ENCODE measurements at regions not wholly inside any gene's neighbourhood (a gene's known extent, or its start where the extent isn't known, plus 50 kb on each side); places are given as distances from the start of the nearest gene placed in this dataset.

DNA sequence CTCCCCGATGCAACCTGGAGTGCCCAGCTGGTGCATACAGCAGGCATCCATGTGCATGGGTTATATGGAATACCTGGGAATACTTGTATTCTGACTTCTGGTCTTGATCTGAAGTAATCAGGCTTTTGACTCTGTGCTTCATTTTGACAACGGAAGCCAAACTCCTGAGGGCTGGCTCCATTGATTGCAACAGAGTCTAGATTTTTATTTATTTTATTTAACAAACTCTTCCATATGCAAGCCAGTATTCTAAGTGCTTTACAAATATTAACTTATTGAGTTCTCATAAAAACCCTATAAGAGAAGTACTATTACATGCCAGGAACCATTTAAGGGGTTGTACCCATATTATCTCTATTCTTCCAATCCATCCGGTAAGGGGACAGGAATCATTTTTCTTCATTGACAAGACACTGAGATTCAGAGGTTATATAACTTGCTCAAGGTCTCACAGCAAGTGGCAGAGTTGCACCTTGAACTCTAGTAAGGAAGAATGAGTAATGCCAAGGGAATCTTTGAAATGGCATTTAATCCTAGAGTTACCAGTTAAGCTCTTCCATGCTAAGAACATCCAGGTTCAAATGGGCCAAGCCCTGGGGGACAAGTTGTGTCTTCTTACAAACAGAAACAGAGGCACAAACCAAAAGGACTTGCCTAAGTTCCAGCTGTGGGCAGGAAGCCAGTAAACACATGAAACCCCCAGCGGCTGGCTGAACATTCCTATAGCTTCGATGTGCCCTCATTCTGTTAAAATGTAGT, 241.0 kb downstream of the WDR11 start:
- no peak for FAIRE-seq

DNA sequence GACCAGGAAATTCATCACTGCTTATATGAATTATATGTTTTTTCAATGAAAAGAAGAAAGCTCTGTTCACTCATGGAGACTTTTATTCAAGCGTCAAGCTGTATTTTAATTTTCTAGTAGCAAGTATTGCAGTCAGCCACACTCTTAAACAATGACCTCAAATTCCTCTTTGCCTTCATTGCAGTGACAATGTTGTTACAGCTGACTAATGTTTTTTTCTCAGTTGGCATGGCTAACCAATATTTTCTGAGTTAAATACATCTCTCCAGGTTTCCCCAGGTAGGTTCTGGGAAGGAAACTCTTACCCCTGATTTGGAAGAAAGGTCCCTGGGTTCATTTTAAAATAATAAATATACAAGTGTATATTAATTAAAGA, 241.5 kb downstream of the WDR11 start:
- FAIRE-seq = no peak
- DNase-seq (ENCODE audit: low spot score in 2 of 2) = no peak

More for the DNA sequence above, 241.0 kb downstream of the WDR11 start:
- no peak for DNase-seq (ENCODE audit: low spot score in 2 of 2)

DNA sequence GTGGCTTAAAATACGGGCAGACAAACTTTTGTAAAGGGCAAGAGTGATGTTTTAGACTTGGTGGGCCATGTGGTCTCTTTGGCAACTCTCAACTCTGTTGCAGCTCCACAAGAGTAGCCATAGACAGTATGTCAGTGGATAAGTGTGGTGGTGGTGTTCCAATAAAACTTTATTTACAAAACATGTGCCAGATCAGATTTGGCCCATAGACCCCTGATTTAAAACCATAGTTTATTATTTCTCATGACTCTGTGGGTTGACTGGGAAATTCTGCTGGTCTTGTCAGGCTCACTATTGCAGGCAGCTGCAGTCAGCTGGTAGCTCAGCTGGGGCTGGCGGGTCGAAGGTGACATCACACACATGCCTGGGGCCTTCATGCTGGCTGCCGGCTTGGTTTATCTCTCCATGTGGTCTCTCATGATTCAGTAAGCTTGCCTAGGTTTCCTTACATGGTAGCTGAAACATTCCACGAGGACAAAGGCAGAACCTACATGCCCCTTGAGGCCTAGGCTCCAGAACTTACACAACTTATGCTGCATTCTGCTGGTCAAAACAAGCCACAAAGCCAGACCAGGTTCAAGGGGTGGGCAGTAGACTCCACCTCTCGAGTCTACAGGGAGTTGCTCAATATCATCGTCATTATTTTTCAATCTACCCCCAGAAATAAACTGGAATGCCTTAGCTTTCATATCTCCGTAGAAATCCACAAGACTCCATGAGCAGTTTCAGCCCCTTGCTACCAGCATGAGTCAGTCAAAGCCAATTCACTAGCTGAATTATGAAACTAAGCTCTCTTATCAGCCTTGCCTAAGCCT, 245.7 kb downstream of the WDR11 start:
- FAIRE-seq = no peak

DNA sequence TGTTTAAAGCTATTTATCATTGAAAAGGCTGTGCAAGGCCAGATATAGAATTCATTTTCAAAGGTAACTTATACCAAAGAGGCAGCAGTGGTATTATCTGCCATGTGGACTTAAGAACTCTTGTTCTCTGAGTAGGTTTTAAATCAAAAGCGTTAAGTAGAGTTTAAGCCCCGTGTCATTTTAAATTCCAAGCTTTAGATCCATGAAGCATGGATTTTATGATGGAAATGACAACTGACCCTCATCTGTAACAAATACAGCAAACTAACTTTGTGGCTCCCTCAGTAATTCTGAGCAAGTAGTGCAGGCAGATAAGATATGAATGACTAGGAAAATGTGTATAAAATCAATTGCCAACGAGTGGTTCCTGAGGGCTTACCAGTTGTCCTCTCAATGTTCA, 247.0 kb downstream of the WDR11 start:
- FAIRE-seq (no peak), DNase-seq (ENCODE audit: low spot score in 2 of 2) (no peak)

More for the DNA sequence above, 245.7 kb downstream of the WDR11 start:
- no peak for DNase-seq (ENCODE audit: low spot score in 2 of 2)

GRCh38 chr10:121098751-121099150, 247.6 kb downstream of the WDR11 start:
- no peak for DNase-seq (ENCODE audit: low spot score in 2 of 2)
- FAIRE-seq = no peak

DNA sequence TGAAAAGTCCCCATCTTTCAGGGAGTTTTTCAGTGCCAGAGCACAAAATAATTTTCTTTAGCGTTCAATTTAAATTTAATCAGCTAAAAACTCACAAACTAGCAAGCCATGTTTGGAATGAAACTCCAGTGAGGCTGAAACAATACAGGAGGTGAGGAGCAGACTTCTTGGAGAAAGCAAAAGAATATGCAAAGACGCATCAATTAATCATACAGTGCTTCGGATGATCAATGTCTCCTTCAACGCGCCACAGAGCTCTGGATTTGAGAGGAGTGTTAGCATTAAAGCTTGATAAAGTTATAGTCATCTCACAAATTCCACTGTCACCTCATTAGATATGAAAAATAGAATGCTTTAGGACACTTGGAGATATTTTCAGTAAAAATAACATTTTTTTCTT, 248.0 kb downstream of the WDR11 start:
- DNase-seq (ENCODE audit: low spot score in 2 of 2) (no peak), FAIRE-seq (no peak)

GRCh38 chr10:121099592-121099991, 248.4 kb downstream of the WDR11 start:
- FAIRE-seq = no peak

DNA sequence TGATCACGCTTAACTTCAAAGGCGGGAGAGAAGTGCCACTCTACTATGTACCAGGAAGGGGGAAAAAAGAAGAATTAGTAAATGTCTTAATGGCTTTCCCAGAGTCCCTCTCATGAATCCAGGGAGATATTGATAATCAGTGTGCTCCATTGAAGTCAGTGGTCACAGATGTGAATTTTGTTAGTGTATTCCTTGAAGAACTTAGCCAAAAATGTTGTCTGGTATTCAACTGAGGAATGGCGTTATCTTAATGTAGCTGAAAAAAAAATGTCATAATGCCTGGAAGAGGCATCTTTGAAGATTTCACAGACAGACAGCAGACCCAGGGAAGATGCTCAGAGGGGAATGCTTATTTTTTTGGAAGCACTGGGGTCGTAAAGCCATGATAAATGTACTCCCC, 250.4 kb downstream of the WDR11 start:
- DNase-seq (ENCODE audit: low spot score in 2 of 2) = no peak

More at GRCh38 chr10:121099592-121099991, 248.4 kb downstream of the WDR11 start:
- DNase-seq (ENCODE audit: low spot score in 2 of 2) = no peak

DNA sequence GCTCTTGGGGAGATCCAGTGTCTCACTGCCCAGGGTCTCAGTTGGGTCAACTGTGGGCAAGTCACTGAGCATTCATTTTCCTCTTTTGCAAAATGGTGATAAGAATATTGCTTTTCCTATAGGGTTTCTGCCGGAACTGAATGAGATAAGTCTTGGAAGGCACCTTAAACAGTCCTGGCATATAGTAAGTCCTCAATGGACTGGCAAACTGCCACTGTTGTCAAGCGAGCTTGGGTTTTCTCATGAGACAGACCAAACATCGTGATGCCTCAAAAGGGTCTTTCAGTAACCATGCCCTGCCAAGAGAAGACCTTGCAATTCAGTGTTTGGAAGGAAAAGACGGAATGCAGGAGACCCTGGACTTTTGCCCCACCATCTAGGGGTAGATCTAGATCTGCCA, 251.5 kb downstream of the WDR11 start:
- FAIRE-seq (no peak), DNase-seq (ENCODE audit: low spot score in 2 of 2) (no peak)

More for the DNA sequence above, 250.4 kb downstream of the WDR11 start:
- FAIRE-seq = no peak

DNA sequence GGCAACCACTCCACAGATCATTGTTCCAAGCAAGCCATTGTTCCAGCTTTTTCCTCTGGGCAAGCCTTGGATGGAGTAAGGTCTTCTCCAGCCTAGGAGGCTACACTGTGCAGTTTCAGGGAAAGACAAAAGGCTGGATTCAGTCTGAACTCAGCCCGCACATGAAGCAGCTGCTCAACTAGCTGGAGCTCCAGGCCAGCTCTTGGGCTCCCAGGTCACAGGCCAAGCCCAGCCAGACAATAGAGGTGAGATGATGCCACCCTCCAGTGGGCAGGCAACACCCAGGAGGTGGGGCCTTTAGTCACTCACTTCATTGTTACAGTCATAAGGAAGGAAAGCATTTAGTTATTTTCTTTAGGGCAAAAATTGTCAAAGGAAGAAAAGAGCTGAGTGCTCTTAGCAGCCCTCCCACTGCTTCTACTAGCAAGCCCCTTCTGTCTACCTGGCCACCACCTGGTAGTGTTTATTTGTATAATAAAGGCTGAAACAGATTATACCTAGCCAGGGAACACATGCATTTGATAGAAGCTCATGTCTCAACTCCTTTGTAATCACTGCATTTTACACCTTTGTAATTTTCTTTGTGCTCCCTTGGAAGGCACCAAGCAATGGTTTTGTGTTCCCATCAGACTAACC, 253.4 kb downstream of the WDR11 start:
- DNase-seq (ENCODE audit: low spot score in 2 of 2) (no peak), FAIRE-seq (no peak)

DNA sequence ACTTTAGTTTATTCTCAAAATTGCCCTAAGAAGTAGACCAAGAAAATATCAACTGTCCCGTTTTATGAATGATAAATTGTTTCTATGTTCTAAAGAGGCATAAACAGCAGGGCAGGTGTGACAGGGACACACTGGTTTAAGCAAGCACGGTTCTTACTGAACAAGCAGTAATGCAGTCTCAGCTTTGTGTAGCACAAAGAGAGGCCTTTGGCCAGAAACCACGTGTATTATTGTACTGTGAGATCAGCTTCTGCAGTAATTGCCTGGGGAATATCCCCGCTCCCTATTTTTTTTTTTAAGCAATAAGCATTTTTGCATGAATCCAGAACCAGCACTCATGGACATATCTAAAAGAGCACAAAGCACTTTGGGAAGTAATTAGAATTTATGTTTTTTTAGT, 255.4 kb downstream of the WDR11 start:
- no peak for FAIRE-seq
- no peak for DNase-seq (ENCODE audit: low spot score in 2 of 2)

DNA sequence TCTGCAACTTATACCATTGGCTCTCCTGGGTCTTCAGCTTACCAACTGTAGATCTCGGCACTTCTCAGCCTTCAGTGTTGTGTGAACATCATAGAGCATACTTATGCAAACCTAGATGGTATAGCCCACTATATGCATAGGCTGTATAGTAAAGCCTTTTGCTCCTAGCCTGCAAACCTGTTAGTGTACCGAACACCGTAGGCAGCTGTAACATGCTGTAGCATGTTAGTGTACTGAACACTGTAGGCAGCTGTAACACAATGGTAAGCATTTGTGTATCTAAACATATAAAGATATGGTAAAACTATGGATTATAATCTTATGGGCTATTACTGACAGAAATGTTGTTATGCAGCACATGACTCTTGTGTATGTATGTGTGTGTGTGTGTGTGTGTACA, 256.9 kb downstream of the WDR11 start:
- no peak for FAIRE-seq
- no peak for DNase-seq (ENCODE audit: low spot score in 2 of 2)

- FAIRE-seq (no peak), DNase-seq (ENCODE audit: low spot score in 2 of 2) (no peak)
These were observed 259.2 kb downstream of the WDR11 start for GRCh38 chr10:121110369-121110768.

DNA sequence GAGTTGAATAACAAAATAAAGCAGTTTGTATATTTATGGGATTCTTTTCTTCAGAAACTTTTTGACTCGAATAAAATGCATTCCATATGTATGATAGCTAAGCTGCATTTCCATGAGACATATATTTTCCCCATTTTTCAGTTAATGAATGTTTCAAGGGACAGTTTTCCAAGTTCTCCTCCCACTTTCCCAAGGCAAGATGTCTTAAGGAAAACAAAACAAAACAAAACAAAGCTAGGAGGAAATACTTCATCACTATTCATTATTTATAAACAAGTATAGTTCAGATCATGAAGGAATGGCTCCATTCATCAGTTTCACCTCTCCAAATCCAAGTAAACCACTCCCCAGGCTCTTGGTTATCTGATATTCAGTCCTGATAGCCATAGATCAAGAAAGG, 261.0 kb downstream of the WDR11 start:
- DNase-seq (ENCODE audit: low spot score in 2 of 2) (no peak), FAIRE-seq (no peak)

- FAIRE-seq (no peak), DNase-seq (ENCODE audit: low spot score in 2 of 2) (no peak)
These were observed 261.6 kb downstream of the WDR11 start for GRCh38 chr10:121112579-121113384.

DNA sequence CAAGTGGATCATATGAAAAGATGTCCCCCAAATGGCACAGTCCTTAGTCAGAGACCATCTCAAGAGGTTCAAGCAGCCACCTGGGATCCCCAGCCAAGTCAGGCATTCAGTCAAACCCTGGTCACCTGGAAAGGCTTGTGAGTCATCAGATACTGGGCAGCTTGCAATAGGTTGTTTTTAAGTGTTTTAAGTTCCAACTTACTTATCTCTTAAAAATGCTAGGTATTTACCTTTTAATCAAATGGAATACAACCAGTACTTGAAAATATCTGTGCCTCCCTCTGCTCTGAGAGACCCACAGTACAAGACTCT, 262.2 kb downstream of the WDR11 start:
- no peak for DNase-seq (ENCODE audit: low spot score in 2 of 2)
- FAIRE-seq = no peak

GRCh38 chr10:121113911-121114310, 262.7 kb downstream of the WDR11 start:
- no peak for DNase-seq (ENCODE audit: low spot score in 2 of 2)
- no peak for FAIRE-seq

GRCh38 chr10:121115154-121115553, 264.0 kb downstream of the WDR11 start:
- FAIRE-seq (no peak), DNase-seq (ENCODE audit: low spot score in 2 of 2) (no peak)

GRCh38 chr10:121121462-121121861, 270.3 kb downstream of the WDR11 start:
- FAIRE-seq (no peak), DNase-seq (ENCODE audit: low spot score in 2 of 2) (no peak)

- FAIRE-seq (no peak), DNase-seq (ENCODE audit: low spot score in 2 of 2) (no peak)
These were observed 276.2 kb downstream of the WDR11 start for GRCh38 chr10:121127151-121127906.
